Kidney epithelial cell (primary cell): ENCODE measurements at regions not wholly inside any gene's neighbourhood (a gene's known extent, or its start where the extent isn't known, plus 50 kb on each side); places are given as distances from the start of the nearest gene placed in this dataset.

Experiments
- DNase-seq: peaks from one replicate; pipeline ENCODE4 v3.0.0-alpha.2; 2010; ENCODE audit warnings: low read depth
- H3K27me3 ChIP-seq: 2 replicates; pipeline ENCODE4 v1.6.0; 2011; ENCODE audit warnings: low read length; ENCODE audit not compliant: control insufficient read depth, insufficient read depth
- H3K36me3 ChIP-seq: 2 replicates; pipeline ENCODE4 v1.5.1; 2011; ENCODE audit warnings: low read length; ENCODE audit not compliant: control insufficient read depth, insufficient read depth
- H3K4me3 ChIP-seq: 2 replicates; pipeline ENCODE4 v1.5.1; 2011; ENCODE audit warnings: low read depth, mild to moderate bottlenecking, control low read depth, low read length
- CTCF ChIP-seq: IDR thresholded peaks from 2 replicates; pipeline ENCODE4 v1.5.1; 2011; ENCODE audit warnings: mild to moderate bottlenecking, moderate library complexity, low read length, control low read depth, inconsistent platforms; ENCODE audit not compliant: insufficient read depth, poor library complexity, severe bottlenecking

- Histone ChIP-seq H3K36me3 (no peaks in the 10 kb centered on the region), H3K27me3 (no peaks in the 10 kb centered on the region), H3K4me3 (no peak overlapping the region)
- TF ChIP-seq CTCF = no peak
- no peak for DNase-seq
These were observed 314.5 kb upstream of the CDH4 start for GRCh38 chr20:60937585-60937984.

- H3K4me3 ChIP-seq = no peak overlapping the region
- DNase-seq = no peak
These were observed 310.7 kb upstream of the CDH4 start for GRCh38 chr20:60941379-60941778.

GRCh38 chr20:60947819-60948218, 304.2 kb upstream of the CDH4 start:
- no peak for TF ChIP-seq CTCF
- DNase-seq = no peak
- H3K27me3 ChIP-seq = no peaks in the 10 kb centered on the region

More at GRCh38 chr20:60941379-60941778, 310.7 kb upstream of the CDH4 start:
- no peak for TF ChIP-seq CTCF
- H3K36me3 ChIP-seq = no peaks in the 10 kb centered on the region
- H3K27me3 ChIP-seq = no peaks in the 10 kb centered on the region

GRCh38 chr20:60948224-60948623, 303.8 kb upstream of the CDH4 start:
- no peak overlapping the region for H3K4me3 ChIP-seq
- DNase-seq = no peak
- H3K27me3 ChIP-seq = no peaks in the 10 kb centered on the region
- no peak for TF ChIP-seq CTCF
- no peaks in the 10 kb centered on the region for H3K36me3 ChIP-seq

More at GRCh38 chr20:60947819-60948218, 304.2 kb upstream of the CDH4 start:
- Histone ChIP-seq H3K36me3 (no peaks in the 10 kb centered on the region), H3K4me3 (no peak overlapping the region)

GRCh38 chr20:60950561-60950960, 301.5 kb upstream of the CDH4 start:
- H3K4me3 ChIP-seq = no peak overlapping the region
- no peak for TF ChIP-seq CTCF
- no peak for DNase-seq
- H3K36me3 ChIP-seq = no peaks in the 10 kb centered on the region
- no peaks in the 10 kb centered on the region for H3K27me3 ChIP-seq

GRCh38 chr20:60950974-60951373, 301.1 kb upstream of the CDH4 start:
- no peak for DNase-seq
- Histone ChIP-seq H3K27me3 (no peaks in the 10 kb centered on the region), H3K4me3 (no peak overlapping the region), H3K36me3 (no peaks in the 10 kb centered on the region)
- TF ChIP-seq CTCF = no peak
